Smooth muscle cell (in vitro differentiated cells): ENCODE measurements at regions not wholly inside any gene's neighbourhood (a gene's known extent, or its start where the extent isn't known, plus 50 kb on each side); places are given as distances from the start of the nearest gene placed in this dataset.

Experiments
- DNase-seq: peaks from one replicate; lab custom pipeline; 2025; ENCODE audit not compliant: unreplicated experiment; lab: John Stamatoyannopoulos, UW
- H2AFZ ChIP-seq: fragments of 200-600 bp; sonication (generic); 2 replicates; pipeline ENCODE4 v1.6.0; 2016; ENCODE audit warnings: antibody characterized with exemption, low read depth, mild to moderate bottlenecking
- H3F3A ChIP-seq: fragments of 200-600 bp; sonication (generic); 2 replicates; pipeline ENCODE4 v1.6.0; 2017; ENCODE audit warnings: antibody characterized with exemption, low read depth
- H3K27ac ChIP-seq: fragments of 200-600 bp; sonication (generic); 2 replicates; pipeline ENCODE4 v1.5.1; 2016; ENCODE audit warnings: low read depth, mild to moderate bottlenecking
- H3K27me3 ChIP-seq: fragments of 200-600 bp; sonication (generic); 2 replicates; pipeline ENCODE4 v1.6.1; 2016; ENCODE audit warnings: low read depth, mild to moderate bottlenecking
- H3K36me3 ChIP-seq: fragments of 200-600 bp; sonication (generic); 2 replicates; pipeline ENCODE4 v1.5.1; 2016; ENCODE audit warnings: low read depth
- H3K4me1 ChIP-seq: fragments of 200-600 bp; sonication (generic); 2 replicates; pipeline ENCODE4 v1.5.1; 2016; ENCODE audit warnings: low read depth
- H3K4me2 ChIP-seq: fragments of 200-600 bp; sonication (generic); 2 replicates; pipeline ENCODE4 v1.6.0; 2016; ENCODE audit warnings: mild to moderate bottlenecking
- H3K4me3 ChIP-seq: fragments of 200-600 bp; sonication (generic); 2 replicates; pipeline ENCODE4 v1.5.1; 2016; ENCODE audit warnings: mild to moderate bottlenecking
- H3K79me2 ChIP-seq: fragments of 200-600 bp; sonication (generic); 2 replicates; pipeline ENCODE4 v1.6.0; 2016; ENCODE audit warnings: low read depth, mild to moderate bottlenecking
- H3K9ac ChIP-seq: fragments of 200-600 bp; sonication (generic); 2 replicates; pipeline ENCODE4 v1.6.0; 2016; ENCODE audit warnings: low read depth
- H3K9me3 ChIP-seq: fragments of 200-600 bp; sonication (generic); replicated peaks from 2 replicates; pipeline ENCODE4 v1.5.1; 2016; ENCODE audit warnings: low read depth
- H4K20me1 ChIP-seq: fragments of 200-600 bp; sonication (generic); 2 replicates; pipeline ENCODE4 v1.6.0; 2016; ENCODE audit warnings: low read depth
- CTCF ChIP-seq: fragments of 200-600 bp; sonication (generic); IDR thresholded peaks from 2 replicates; pipeline ENCODE4 v1.5.1; 2017; ENCODE audit warnings: borderline replicate concordance, mild to moderate bottlenecking, antibody characterized with exemption; ENCODE audit not compliant: insufficient read depth, poor library complexity, severe bottlenecking
- WGBS: methylation state at CpG from one replicate; pipeline ENCODE4 v1.1.7; 2016; ENCODE audit warnings: low lambda C conversion rate; 5-methylcytosine and 5-hydroxymethylcytosine counted together

DNA sequence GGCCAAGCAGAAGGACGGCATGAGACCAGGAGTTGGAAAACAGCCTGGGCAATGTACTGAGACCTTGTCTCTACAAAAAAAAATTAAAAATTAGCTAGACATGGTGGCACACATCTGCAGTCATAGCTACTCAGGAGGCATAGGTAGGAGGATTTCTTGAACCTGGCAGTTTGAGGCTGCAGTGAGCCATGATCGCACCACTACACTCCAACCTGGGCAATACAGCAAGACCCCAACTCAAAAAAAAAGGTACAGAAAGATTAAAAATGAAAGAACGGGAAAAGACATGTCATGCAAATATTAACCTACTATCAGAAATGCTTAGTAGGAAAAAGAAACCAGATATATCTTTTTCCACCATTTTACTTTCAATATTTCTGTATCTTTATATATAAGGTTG lies 99.6 kb upstream of the ATP11B start:
- no peaks in the 10 kb centered on the region for H3K4me1 ChIP-seq
- DNase-seq, result no peak
- no peaks in the 10 kb centered on the region for H3F3A ChIP-seq
- no peaks in the 10 kb centered on the region for H3K9me3 ChIP-seq
- H2AFZ ChIP-seq, result no peak overlapping the region
- no peaks in the 10 kb centered on the region for H3K27me3 ChIP-seq
- WGBS, result 98% methylated on average over 3 of the region's 3 CpGs
- H3K4me2 ChIP-seq, result no peak overlapping the region
- no peaks in the 10 kb centered on the region for H3K79me2 ChIP-seq
- H3K27ac ChIP-seq, result no peak overlapping the region
- H3K9ac ChIP-seq, result no peak overlapping the region
- no peak for TF ChIP-seq CTCF
- no peaks in the 10 kb centered on the region for H4K20me1 ChIP-seq
- H3K4me3 ChIP-seq, result no peak overlapping the region
- H3K36me3 ChIP-seq, result no peaks in the 10 kb centered on the region

DNA sequence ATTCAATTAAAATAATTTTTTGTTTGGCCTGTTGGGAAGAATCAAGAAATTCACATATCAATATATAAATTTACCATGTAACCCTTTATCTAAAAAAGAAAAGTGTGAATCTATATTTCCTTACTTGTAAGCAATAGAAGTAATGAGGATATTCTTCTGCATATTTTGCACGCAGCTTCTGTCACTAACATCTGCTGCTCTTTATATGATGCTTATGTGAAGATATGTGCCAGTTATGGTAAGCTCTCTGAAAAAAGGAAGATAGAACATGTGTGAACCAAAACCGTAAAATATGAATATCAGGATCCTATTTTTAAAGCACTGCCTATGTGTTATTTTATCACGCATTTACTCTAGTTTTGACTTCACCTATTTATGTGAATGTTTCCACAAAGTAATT lies 96.4 kb upstream of the ATP11B start:
- H4K20me1 ChIP-seq, result no peaks in the 10 kb centered on the region
- WGBS, result 94% methylated on average over 3 of the region's 3 CpGs
- H3K27me3 ChIP-seq, result no peaks in the 10 kb centered on the region
- TF ChIP-seq CTCF, result no peak
- no peaks in the 10 kb centered on the region for H3F3A ChIP-seq
- no peaks in the 10 kb centered on the region for H3K79me2 ChIP-seq
- no peaks in the 10 kb centered on the region for H3K36me3 ChIP-seq
- no peaks in the 10 kb centered on the region for H3K9me3 ChIP-seq
- H3K4me1 ChIP-seq, result no peaks in the 10 kb centered on the region
- no peak overlapping the region for H3K4me2 ChIP-seq
- H3K4me3 ChIP-seq, result no peak overlapping the region
- H3K27ac ChIP-seq, result no peak overlapping the region
- DNase-seq, result no peak
- H3K9ac ChIP-seq, result no peak overlapping the region
- H2AFZ ChIP-seq, result no peak overlapping the region

GRCh38 chr3:182697345-182697919 lies 95.9 kb upstream of the ATP11B start:
- Histone ChIP-seq H4K20me1 (no peaks in the 10 kb centered on the region), H3K4me1 (no peaks in the 10 kb centered on the region), H3K9me3 (no peaks in the 10 kb centered on the region), H3K4me2 (no peak overlapping the region), H3K4me3 (no peak overlapping the region), H2AFZ (no peak overlapping the region), H3K9ac (no peak overlapping the region), H3F3A (no peaks in the 10 kb centered on the region), H3K27ac (no peak overlapping the region), H3K36me3 (no peaks in the 10 kb centered on the region), H3K79me2 (no peaks in the 10 kb centered on the region), H3K27me3 (no peaks in the 10 kb centered on the region)
- WGBS, result 80% methylated on average over 12 of the region's 12 CpGs
- no peak for DNase-seq
- TF ChIP-seq CTCF, result no peak

GRCh38 chr3:182698078-182698477 lies 95.2 kb upstream of the ATP11B start:
- WGBS, result 90% methylated on average over 2 of the region's 2 CpGs
- no peaks in the 10 kb centered on the region for H3K36me3 ChIP-seq
- no peak for TF ChIP-seq CTCF
- no peaks in the 10 kb centered on the region for H4K20me1 ChIP-seq
- no peaks in the 10 kb centered on the region for H3K79me2 ChIP-seq
- H3K4me1 ChIP-seq, result no peaks in the 10 kb centered on the region
- no peaks in the 10 kb centered on the region for H3K9me3 ChIP-seq
- no peak overlapping the region for H3K9ac ChIP-seq
- no peak for DNase-seq
- no peak overlapping the region for H2AFZ ChIP-seq
- no peaks in the 10 kb centered on the region for H3F3A ChIP-seq
- no peaks in the 10 kb centered on the region for H3K27me3 ChIP-seq
- no peak overlapping the region for H3K4me3 ChIP-seq
- no peak overlapping the region for H3K27ac ChIP-seq
- H3K4me2 ChIP-seq, result no peak overlapping the region
